ENCODE measurements at regions not wholly inside any gene's neighbourhood (a gene's known extent, or its start where the extent isn't known, plus 50 kb on each side); places are given as distances from the start of the nearest gene placed in this dataset.

DNA sequence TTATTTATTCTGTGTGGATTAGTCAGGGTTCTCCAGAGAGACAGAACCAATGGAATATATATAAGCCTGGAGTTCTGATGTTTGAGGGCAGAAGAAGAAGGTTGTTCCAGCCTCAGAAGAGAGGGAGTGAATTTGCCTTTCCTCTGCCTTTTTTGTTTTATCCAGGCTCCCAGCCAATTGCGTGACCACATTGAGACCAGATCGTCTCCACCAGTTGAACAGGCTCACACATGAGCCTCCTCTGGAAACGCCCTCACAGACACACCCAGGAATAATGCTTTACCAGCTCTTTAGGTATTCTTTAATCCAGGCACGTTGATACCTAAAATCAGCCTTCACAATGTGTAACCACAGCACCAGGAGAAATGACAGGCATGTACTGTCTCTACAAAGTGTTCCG lies 923.1 kb downstream of the TBL1XR1 start:
- no peak for TF ChIP-seq ZNF274 (IDR thresholded peaks at IDR 0.05; ENCODE audit: low read depth, low read length)
- no peak for TF ChIP-seq YY1 (IDR thresholded peaks at IDR 0.05; ENCODE audit: insufficient read depth, insufficient read length)
- TF ChIP-seq SUZ12 (IDR thresholded peaks at IDR 0.05; ENCODE audit: extremely low read depth, insufficient read depth, insufficient read length), result no peak
